ENCODE measurements at regions not wholly inside any gene's neighbourhood (a gene's known extent, or its start where the extent isn't known, plus 50 kb on each side); places are given as distances from the start of the nearest gene placed in this dataset.

GRCh38 chr11:29809121-29809520 lies 207.7 kb downstream of the KCNA4 start:
- Histone ChIP-seq H3K27me3 (no peaks in the 10 kb centered on the region), H3K4me1 (no peaks in the 10 kb centered on the region), H3K4me3 (ENCODE audit: low read depth, low read length) (no peak overlapping the region), H3K36me3 (no peaks in the 10 kb centered on the region), H3K9me3 (no peaks in the 10 kb centered on the region)
- TF ChIP-seq, protein P1, sequence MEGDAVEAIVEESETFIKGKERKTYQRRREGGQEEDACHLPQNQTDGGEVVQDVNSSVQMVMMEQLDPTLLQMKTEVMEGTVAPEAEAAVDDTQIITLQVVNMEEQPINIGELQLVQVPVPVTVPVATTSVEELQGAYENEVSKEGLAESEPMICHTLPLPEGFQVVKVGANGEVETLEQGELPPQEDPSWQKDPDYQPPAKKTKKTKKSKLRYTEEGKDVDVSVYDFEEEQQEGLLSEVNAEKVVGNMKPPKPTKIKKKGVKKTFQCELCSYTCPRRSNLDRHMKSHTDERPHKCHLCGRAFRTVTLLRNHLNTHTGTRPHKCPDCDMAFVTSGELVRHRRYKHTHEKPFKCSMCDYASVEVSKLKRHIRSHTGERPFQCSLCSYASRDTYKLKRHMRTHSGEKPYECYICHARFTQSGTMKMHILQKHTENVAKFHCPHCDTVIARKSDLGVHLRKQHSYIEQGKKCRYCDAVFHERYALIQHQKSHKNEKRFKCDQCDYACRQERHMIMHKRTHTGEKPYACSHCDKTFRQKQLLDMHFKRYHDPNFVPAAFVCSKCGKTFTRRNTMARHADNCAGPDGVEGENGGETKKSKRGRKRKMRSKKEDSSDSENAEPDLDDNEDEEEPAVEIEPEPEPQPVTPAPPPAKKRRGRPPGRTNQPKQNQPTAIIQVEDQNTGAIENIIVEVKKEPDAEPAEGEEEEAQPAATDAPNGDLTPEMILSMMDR (IDR thresholded peaks at IDR 0.05; ENCODE audit: low read depth, low read length) = no peak
- no peak for DNase-seq

DNA sequence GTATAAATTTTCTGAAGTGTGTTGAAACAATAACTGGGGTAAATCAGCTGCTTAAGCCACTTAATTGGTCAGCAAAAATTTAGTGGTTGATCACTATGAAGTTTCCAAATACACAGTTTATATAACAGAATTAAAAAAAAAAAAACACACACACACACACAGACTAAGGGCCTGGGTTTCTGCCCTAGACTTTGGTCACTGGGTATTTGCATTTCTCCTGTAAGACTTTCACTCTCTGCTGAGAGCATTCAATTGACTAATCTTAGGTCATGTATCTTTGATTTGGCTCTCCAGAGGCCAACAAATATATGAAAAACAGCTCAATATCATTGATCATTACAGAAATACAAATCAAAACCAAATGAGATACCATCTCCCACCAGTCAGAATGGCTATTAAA lies 214.3 kb downstream of the KCNA4 start:
- DNase-seq = no peak
- Histone ChIP-seq H3K4me3 (ENCODE audit: low read depth, low read length) (no peak overlapping the region), H3K36me3 (no peaks in the 10 kb centered on the region), H3K27me3 (no peaks in the 10 kb centered on the region), H3K4me1 (no peaks in the 10 kb centered on the region), H3K9me3 (no peaks in the 10 kb centered on the region)
- TF ChIP-seq, protein P1 (IDR thresholded peaks at IDR 0.05; ENCODE audit: low read depth, low read length) = no peak

GRCh38 chr11:29801561-29801960 lies 215.3 kb downstream of the KCNA4 start:
- H3K9me3 ChIP-seq = no peaks in the 10 kb centered on the region
- H3K4me3 ChIP-seq (ENCODE audit: low read depth, low read length) = no peak overlapping the region
- no peak for DNase-seq
- no peaks in the 10 kb centered on the region for H3K36me3 ChIP-seq
- no peaks in the 10 kb centered on the region for H3K4me1 ChIP-seq
- H3K27me3 ChIP-seq = no peaks in the 10 kb centered on the region
- TF ChIP-seq, protein P1 (IDR thresholded peaks at IDR 0.05; ENCODE audit: low read depth, low read length) = no peak

- H3K36me3 ChIP-seq = no peaks in the 10 kb centered on the region
- no peaks in the 10 kb centered on the region for H3K9me3 ChIP-seq
- no peak overlapping the region for H3K4me3 ChIP-seq (ENCODE audit: low read depth, low read length)
- H3K27me3 ChIP-seq = no peaks in the 10 kb centered on the region
- DNase-seq = no peak
- TF ChIP-seq, protein P1 (IDR thresholded peaks at IDR 0.05; ENCODE audit: low read depth, low read length) = no peak
- no peaks in the 10 kb centered on the region for H3K4me1 ChIP-seq
Measured at GRCh38 chr11:29786092-29786491, 230.7 kb downstream of the KCNA4 start.

DNA sequence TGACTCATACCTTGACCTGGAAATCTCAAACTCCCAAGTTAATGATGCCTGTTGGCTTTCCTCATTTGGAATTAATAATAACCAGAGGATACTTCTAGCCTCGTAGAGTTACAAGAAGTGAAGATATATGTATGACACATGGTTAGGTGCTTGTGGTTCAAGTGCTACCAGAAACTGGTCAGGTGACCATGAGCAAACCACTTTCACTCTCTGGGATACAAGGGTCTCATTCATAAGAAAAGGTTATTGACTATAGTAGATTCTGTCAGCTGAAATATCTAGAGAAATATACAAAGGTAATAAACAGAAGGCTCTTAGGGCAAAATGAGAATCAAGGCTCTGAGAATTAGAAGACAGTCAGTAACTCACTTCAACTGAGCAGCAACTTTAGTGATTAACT lies 233.3 kb downstream of the KCNA4 start:
- no peak overlapping the region for H3K4me3 ChIP-seq (ENCODE audit: low read depth, low read length)
- H3K27me3 ChIP-seq = no peaks in the 10 kb centered on the region
- no peaks in the 10 kb centered on the region for H3K9me3 ChIP-seq
- no peaks in the 10 kb centered on the region for H3K36me3 ChIP-seq
- DNase-seq = no peak
- no peaks in the 10 kb centered on the region for H3K4me1 ChIP-seq
- TF ChIP-seq, protein P1 (IDR thresholded peaks at IDR 0.05; ENCODE audit: low read depth, low read length) = no peak

GRCh38 chr11:29782447-29782846 lies 234.4 kb downstream of the KCNA4 start:
- H3K4me3 ChIP-seq (ENCODE audit: low read depth, low read length) = no peak overlapping the region
- DNase-seq = no peak
- no peaks in the 10 kb centered on the region for H3K4me1 ChIP-seq
- H3K36me3 ChIP-seq = no peaks in the 10 kb centered on the region
- no peaks in the 10 kb centered on the region for H3K27me3 ChIP-seq
- H3K9me3 ChIP-seq = no peaks in the 10 kb centered on the region
- TF ChIP-seq, protein P1 (IDR thresholded peaks at IDR 0.05; ENCODE audit: low read depth, low read length) = no peak

Measured in BE2C (cell line).